NCI-H2029 (cell line): ENCODE measurements at regions not wholly inside any gene's neighbourhood (a gene's known extent, or its start where the extent isn't known, plus 50 kb on each side); places are given as distances from the start of the nearest gene placed in this dataset.
"Not testable (repeated sequence)": the region's sequence is repeated elsewhere in the genome, so short reads cannot be mapped to it uniquely, and the experiment has no call there.

ENCODE experiments used
- DNase-seq: peaks from one replicate; lab custom pipeline; 2025; lab: John Stamatoyannopoulos, UW

- DNase-seq = no peak
Observed at GRCh38 chr9:85077944-85078343, 408.4 kb downstream of the NTRK2 start.

- DNase-seq = not testable (repeated sequence)
Observed at GRCh38 chr9:85077146-85077545, 407.6 kb downstream of the NTRK2 start.
